ENCODE measurements at regions not wholly inside any gene's neighbourhood (a gene's known extent, or its start where the extent isn't known, plus 50 kb on each side); places are given as distances from the start of the nearest gene placed in this dataset.

DNA sequence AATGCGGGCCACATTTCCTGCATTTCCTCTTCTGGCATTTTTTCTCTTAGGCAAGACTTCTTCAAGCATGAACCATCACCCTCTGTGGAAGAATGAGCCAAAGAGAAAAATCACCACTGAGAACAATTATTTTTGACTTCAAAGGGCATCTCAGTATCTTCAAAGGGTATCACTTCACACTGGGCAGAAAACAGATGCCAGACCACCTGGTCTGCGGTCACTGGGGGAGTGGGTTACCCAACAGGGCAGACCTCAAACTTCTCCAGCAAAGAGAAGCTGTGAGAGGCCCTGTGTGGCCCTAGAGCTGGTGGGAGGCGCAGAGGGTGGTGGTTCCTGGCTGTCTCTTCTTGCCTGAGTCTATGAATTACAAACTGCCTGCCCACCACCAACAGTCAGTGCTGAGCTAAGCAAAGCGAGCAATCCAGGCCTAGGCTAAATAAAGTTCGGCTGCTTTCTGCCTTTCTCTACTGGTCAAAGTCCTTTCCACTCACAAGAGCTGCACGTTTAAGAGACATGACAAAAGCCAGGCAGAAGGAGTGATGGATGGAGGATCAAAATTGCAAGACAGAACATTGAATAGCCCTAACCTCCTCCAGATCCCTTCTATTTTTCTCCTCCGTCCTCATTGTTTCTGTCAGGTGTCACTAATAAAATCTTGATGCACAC lies 602.7 kb upstream of the CDH5 start:
- Histone ChIP-seq H3K4me1 (ENCODE audit: control insufficient read depth, insufficient read depth, low read length, unreplicated experiment) (no peaks in the 10 kb centered on the region), H3K27ac (ENCODE audit: low read depth, low read length) (no peak overlapping the region), H3K27me3 (ENCODE audit: insufficient read depth, low read length) (no peaks in the 10 kb centered on the region), H3K36me3 (ENCODE audit: insufficient read depth, low read length) (no peaks in the 10 kb centered on the region), H3K4me3 (ENCODE audit: low read depth, low read length) (no peak overlapping the region), H3K79me2 (ENCODE audit: control insufficient read depth, insufficient read depth, low read length, unreplicated experiment) (no peaks in the 10 kb centered on the region), H2AFZ (ENCODE audit: low read length, unreplicated experiment) (no peak overlapping the region)

DNA sequence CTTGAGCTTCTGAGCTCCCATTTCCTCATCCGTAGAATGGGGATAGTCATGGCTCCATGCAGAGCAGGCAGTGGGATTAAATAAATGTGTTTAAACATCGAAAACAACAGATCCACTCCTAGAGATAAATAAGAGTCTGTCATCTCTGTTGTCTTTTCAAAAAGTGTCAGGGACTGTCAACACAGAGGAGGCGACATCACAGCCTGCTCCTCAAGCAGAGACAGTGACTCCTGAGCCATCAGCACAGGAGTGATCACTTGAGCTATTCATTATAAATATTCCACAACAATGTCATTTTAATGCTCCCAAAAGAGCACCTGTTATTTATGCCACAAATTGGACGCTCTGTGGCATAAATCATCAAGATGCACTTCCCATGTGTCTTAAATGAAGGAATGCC lies 605.6 kb upstream of the CDH5 start:
- Histone ChIP-seq H2AFZ (ENCODE audit: low read length, unreplicated experiment) (no peak overlapping the region), H3K27ac (ENCODE audit: low read depth, low read length) (no peak overlapping the region), H3K36me3 (ENCODE audit: insufficient read depth, low read length) (no peaks in the 10 kb centered on the region), H3K79me2 (ENCODE audit: control insufficient read depth, insufficient read depth, low read length, unreplicated experiment) (no peaks in the 10 kb centered on the region), H3K27me3 (ENCODE audit: insufficient read depth, low read length) (no peaks in the 10 kb centered on the region), H3K4me3 (ENCODE audit: low read depth, low read length) (no peak overlapping the region), H3K4me1 (ENCODE audit: control insufficient read depth, insufficient read depth, low read length, unreplicated experiment) (no peaks in the 10 kb centered on the region)

DNA sequence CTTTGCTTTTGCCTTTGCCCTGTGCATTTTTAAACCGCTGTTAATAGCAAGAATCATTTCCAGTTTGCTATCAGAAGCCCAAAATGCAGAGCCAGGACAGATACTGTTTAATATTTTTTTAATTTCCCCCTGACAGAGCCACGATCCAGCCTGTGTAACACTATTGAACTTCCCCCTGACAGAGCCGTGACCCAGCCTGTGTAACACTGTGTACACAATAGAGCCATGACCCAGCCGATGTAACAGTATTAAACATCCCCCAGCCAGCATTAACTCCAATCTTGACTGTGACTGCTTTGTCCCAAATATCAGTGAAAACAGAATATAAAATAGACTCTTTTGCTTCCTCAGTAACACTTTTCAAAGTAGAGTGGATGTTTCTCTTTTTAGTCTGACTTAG lies 607.9 kb upstream of the CDH5 start:
- Histone ChIP-seq H2AFZ (ENCODE audit: low read length, unreplicated experiment) (no peak overlapping the region), H3K4me1 (ENCODE audit: control insufficient read depth, insufficient read depth, low read length, unreplicated experiment) (no peaks in the 10 kb centered on the region), H3K4me3 (ENCODE audit: low read depth, low read length) (no peak overlapping the region), H3K79me2 (ENCODE audit: control insufficient read depth, insufficient read depth, low read length, unreplicated experiment) (no peaks in the 10 kb centered on the region), H3K27ac (ENCODE audit: low read depth, low read length) (no peak overlapping the region), H3K27me3 (ENCODE audit: insufficient read depth, low read length) (no peaks in the 10 kb centered on the region), H3K36me3 (ENCODE audit: insufficient read depth, low read length) (no peaks in the 10 kb centered on the region)

DNA sequence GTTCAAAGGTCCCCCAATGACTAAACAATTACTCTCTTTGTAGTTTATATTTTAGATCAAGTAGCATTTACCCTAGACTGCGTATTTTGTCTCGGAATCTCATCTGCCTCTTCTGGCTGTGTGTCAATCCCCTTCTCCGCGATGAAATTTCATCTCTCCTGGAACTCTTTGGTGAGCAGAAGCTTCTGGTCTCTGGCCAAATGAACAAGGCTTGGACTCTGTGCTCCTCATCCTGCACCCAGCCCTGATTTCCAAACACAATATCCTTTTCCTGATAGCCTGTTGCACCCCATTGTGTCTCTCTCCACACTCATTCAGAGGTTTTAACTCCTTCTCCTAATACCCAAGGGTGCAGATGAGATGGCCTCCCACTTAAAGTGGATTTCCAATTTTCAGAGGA lies 609.4 kb upstream of the CDH5 start:
- Histone ChIP-seq H3K4me1 (ENCODE audit: control insufficient read depth, insufficient read depth, low read length, unreplicated experiment) (no peaks in the 10 kb centered on the region), H3K27me3 (ENCODE audit: insufficient read depth, low read length) (peaks cover 14% of the 10 kb centered on the region; the same call in 1 of the 2 replicates), H3K27ac (ENCODE audit: low read depth, low read length) (no peak overlapping the region), H3K79me2 (ENCODE audit: control insufficient read depth, insufficient read depth, low read length, unreplicated experiment) (no peaks in the 10 kb centered on the region), H2AFZ (ENCODE audit: low read length, unreplicated experiment) (no peak overlapping the region), H3K36me3 (ENCODE audit: insufficient read depth, low read length) (no peaks in the 10 kb centered on the region), H3K4me3 (ENCODE audit: low read depth, low read length) (no peak overlapping the region)

DNA sequence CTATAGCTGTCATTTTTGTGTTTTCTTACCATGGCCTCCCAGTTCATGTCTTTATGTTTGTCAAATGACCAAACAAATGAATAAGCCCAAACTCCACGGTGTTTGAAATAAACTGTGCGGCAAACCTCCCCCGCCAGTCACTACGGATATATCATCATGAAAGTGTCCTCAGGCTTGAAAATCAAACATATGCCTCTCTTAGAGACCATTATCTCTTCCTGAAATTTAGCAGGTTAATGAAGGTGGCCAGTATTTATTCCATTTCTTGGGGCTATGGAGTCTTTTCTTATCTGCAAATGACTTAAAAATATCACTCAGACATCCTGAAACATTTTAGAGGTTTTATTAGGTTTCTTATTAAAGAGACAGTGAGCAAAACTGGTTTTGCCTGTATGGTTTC lies 610.3 kb upstream of the CDH5 start:
- H2AFZ ChIP-seq (ENCODE audit: low read length, unreplicated experiment) = no peak overlapping the region
- peaks cover 17% of the 10 kb centered on the region; the same call in 1 of the 2 replicates for H3K27me3 ChIP-seq (ENCODE audit: insufficient read depth, low read length)
- H3K36me3 ChIP-seq (ENCODE audit: insufficient read depth, low read length) = no peaks in the 10 kb centered on the region
- no peak overlapping the region for H3K4me3 ChIP-seq (ENCODE audit: low read depth, low read length)
- no peaks in the 10 kb centered on the region for H3K4me1 ChIP-seq (ENCODE audit: control insufficient read depth, insufficient read depth, low read length, unreplicated experiment)
- H3K79me2 ChIP-seq (ENCODE audit: control insufficient read depth, insufficient read depth, low read length, unreplicated experiment) = no peaks in the 10 kb centered on the region
- H3K27ac ChIP-seq (ENCODE audit: low read depth, low read length) = no peak overlapping the region

DNA sequence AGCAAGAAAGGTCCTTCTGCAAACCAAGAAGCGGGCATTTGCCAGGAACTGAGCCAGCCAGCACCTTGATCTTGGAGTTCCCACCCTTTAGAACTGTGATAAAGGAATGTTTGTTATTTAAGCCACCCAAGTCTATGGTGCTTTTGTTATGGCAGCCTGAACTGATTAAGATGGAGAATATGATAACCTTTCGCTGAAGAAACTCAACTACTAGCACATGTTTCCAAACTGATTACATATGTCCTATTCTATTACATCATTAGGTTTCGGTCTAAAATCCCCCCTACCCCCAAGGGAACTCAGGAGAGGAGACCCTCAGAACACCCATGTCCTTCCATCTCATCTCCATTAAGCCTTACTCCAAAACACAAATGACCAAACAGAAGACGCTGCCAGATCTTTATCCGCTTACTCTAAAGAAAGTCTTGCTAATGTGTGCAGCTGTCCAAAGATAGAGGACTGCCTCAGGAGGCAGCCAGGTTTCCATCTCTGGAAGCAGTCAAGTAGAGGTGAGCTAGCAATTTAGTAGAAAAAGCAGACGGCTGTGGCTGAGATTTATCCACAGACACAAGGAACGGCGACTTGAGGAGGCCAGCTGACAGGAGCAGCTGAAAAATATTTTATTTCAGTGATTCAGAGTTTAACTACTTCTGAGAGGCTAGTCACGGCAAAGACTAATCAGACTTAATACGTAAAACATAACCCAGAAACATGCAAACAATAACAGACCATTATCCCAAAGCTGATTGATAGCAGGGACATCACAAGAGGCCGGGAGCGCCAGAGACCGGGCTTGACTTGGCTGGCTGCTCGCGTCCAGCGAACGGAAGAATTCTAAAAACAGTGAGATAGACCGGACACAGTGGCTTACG lies 611.4 kb upstream of the CDH5 start:
- Histone ChIP-seq H3K79me2 (ENCODE audit: control insufficient read depth, insufficient read depth, low read length, unreplicated experiment) (no peaks in the 10 kb centered on the region), H3K36me3 (ENCODE audit: insufficient read depth, low read length) (no peaks in the 10 kb centered on the region), H3K4me3 (ENCODE audit: low read depth, low read length) (no peak overlapping the region), H3K27me3 (ENCODE audit: insufficient read depth, low read length) (peaks cover 21% of the 10 kb centered on the region), H2AFZ (ENCODE audit: low read length, unreplicated experiment) (no peak overlapping the region), H3K4me1 (ENCODE audit: control insufficient read depth, insufficient read depth, low read length, unreplicated experiment) (no peaks in the 10 kb centered on the region), H3K27ac (ENCODE audit: low read depth, low read length) (no peak overlapping the region)

DNA sequence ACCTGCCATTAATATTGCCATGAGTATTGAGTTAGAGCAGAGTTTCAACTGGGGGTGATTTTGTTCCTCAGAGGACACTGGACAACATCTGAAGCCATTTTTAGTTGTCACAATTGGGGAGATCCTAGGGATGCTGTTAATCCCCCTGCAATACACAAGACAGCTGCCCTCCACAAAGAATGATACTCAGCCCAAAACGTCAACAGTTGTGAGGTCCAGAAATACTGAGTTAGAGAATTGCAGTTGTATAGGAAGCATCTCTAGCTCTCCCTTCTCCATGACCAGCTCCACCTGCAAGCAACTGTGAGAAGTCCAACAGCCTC lies 614.0 kb upstream of the CDH5 start:
- no peak overlapping the region for H3K27ac ChIP-seq (ENCODE audit: low read depth, low read length)
- H3K4me3 ChIP-seq (ENCODE audit: low read depth, low read length) = no peak overlapping the region
- peaks cover 21% of the 10 kb centered on the region for H3K27me3 ChIP-seq (ENCODE audit: insufficient read depth, low read length)
- no peaks in the 10 kb centered on the region for H3K36me3 ChIP-seq (ENCODE audit: insufficient read depth, low read length)
- no peaks in the 10 kb centered on the region for H3K79me2 ChIP-seq (ENCODE audit: control insufficient read depth, insufficient read depth, low read length, unreplicated experiment)
- H2AFZ ChIP-seq (ENCODE audit: low read length, unreplicated experiment) = no peak overlapping the region
- H3K4me1 ChIP-seq (ENCODE audit: control insufficient read depth, insufficient read depth, low read length, unreplicated experiment) = no peaks in the 10 kb centered on the region

DNA sequence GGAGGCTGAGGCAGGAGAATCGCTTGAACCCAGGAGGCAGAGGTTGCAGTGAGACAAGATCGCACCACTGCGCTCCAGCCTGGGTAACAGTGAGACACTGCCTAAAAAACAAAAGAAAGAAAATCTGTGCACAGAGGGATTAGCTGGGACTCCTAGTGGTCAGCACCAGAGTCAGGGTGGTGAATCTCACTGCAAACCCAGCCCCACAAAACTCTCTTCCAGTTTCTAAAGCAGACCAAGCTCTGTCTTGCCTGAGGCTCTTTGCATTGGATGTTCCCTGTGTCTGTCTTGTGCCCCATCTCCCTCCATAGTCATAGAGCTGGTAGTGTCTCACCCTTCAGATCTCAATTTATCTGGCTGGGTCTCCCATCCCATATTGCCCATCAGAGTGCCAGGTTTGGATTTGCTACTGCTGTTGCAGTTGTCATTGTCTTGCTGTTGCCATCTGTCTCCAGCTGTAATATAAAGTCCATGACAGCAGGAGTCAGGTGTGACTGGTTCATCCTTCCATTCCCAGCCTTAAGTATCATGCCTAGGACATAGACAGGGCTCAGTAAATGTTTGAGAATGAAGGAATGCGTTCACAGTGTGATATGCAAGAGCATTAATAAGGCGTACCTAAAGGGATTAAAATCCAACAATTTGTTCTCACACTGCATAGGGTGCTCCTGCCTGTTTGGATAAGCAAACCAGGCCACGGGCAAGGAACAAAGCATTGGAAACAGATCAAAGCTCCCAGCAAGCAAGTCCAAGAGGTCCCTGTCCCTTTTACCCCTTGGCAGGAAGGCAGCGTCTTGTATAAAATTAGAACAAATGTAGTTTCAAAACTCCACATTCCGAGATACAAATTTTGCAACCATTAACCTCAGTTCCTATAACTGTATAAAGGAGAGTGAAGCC lies 614.6 kb upstream of the CDH5 start:
- H3K4me1 ChIP-seq (ENCODE audit: control insufficient read depth, insufficient read depth, low read length, unreplicated experiment) = no peaks in the 10 kb centered on the region
- H3K79me2 ChIP-seq (ENCODE audit: control insufficient read depth, insufficient read depth, low read length, unreplicated experiment) = no peaks in the 10 kb centered on the region
- H3K36me3 ChIP-seq (ENCODE audit: insufficient read depth, low read length) = no peaks in the 10 kb centered on the region
- H3K27ac ChIP-seq (ENCODE audit: low read depth, low read length) = no peak overlapping the region
- peaks cover 21% of the 10 kb centered on the region for H3K27me3 ChIP-seq (ENCODE audit: insufficient read depth, low read length)
- H2AFZ ChIP-seq (ENCODE audit: low read length, unreplicated experiment) = no peak overlapping the region
- H3K4me3 ChIP-seq (ENCODE audit: low read depth, low read length) = no peak overlapping the region

DNA sequence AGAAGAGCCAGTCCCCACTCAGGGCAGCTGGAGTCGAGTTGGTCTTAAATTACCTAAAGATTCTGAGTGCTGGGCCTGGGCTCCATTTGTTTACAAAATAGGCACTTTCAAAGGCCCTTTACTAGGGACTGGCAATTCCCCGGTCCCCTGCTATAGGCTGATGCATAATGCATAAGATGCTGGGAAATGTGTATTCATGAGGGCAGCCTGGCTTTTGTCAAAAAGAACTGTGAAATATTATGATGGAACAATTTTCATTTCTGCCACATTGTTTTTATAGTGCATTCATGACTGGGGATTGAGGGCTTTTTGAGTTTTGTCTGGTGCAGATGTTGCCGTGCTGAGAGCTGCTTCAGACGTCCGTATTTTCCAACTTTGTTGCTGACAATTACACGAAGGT lies 617.0 kb upstream of the CDH5 start:
- H3K4me1 ChIP-seq (ENCODE audit: control insufficient read depth, insufficient read depth, low read length, unreplicated experiment) = no peaks in the 10 kb centered on the region
- no peaks in the 10 kb centered on the region for H3K79me2 ChIP-seq (ENCODE audit: control insufficient read depth, insufficient read depth, low read length, unreplicated experiment)
- no peak overlapping the region for H3K4me3 ChIP-seq (ENCODE audit: low read depth, low read length)
- no peak overlapping the region for H3K27ac ChIP-seq (ENCODE audit: low read depth, low read length)
- no peaks in the 10 kb centered on the region for H3K36me3 ChIP-seq (ENCODE audit: insufficient read depth, low read length)
- no peak overlapping the region for H2AFZ ChIP-seq (ENCODE audit: low read length, unreplicated experiment)
- peaks cover 21% of the 10 kb centered on the region for H3K27me3 ChIP-seq (ENCODE audit: insufficient read depth, low read length)

DNA sequence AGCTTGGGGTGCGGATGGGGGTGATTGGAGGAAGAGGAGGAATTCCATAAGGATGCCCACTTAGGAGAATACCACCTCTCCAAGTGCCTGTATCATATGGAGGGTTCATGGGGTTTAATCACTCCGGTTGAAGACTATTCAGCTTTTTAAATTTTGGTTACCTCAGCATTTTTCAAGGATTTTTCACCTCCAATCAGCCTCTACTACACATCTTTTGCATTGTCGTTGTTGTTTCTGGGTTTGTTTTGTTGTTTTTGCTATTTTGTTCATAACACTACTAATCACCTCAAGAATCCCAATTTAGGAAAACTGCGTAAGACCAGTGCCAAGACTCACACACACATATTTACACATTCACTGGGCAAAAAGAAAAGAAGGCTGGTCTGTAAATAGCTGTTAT lies 619.5 kb upstream of the CDH5 start:
- H3K4me1 ChIP-seq (ENCODE audit: control insufficient read depth, insufficient read depth, low read length, unreplicated experiment) = no peaks in the 10 kb centered on the region
- no peak overlapping the region for H2AFZ ChIP-seq (ENCODE audit: low read length, unreplicated experiment)
- H3K36me3 ChIP-seq (ENCODE audit: insufficient read depth, low read length) = no peaks in the 10 kb centered on the region
- H3K27ac ChIP-seq (ENCODE audit: low read depth, low read length) = no peak overlapping the region
- peaks cover 5% of the 10 kb centered on the region; the same call in 1 of the 2 replicates for H3K27me3 ChIP-seq (ENCODE audit: insufficient read depth, low read length)
- no peaks in the 10 kb centered on the region for H3K79me2 ChIP-seq (ENCODE audit: control insufficient read depth, insufficient read depth, low read length, unreplicated experiment)
- no peak overlapping the region for H3K4me3 ChIP-seq (ENCODE audit: low read depth, low read length)
